ENCODE measurements at regions not wholly inside any gene's neighbourhood (a gene's known extent, or its start where the extent isn't known, plus 50 kb on each side); places are given as distances from the start of the nearest gene placed in this dataset.

DNA sequence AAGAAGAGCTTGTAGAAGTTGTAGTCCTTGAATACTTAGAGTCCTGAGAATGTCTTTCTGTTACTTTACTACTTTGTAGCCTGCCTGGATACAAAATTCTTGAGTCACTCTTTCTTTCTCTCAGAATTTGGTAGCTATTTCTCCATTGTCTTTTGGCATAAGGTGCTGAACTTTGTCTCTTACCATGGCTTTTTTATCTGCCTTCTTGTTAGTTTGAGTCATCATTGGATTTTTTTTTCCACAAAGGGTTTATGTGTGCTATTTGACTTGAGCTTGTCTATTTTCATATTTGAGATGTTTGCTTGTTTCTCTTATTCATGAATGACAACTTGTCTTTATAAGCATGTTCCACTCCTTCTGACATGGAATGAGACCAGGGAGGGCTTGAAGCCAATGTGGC is 74.5 kb upstream of the EXOC6 start:
- TF ChIP-seq, protein P1, sequence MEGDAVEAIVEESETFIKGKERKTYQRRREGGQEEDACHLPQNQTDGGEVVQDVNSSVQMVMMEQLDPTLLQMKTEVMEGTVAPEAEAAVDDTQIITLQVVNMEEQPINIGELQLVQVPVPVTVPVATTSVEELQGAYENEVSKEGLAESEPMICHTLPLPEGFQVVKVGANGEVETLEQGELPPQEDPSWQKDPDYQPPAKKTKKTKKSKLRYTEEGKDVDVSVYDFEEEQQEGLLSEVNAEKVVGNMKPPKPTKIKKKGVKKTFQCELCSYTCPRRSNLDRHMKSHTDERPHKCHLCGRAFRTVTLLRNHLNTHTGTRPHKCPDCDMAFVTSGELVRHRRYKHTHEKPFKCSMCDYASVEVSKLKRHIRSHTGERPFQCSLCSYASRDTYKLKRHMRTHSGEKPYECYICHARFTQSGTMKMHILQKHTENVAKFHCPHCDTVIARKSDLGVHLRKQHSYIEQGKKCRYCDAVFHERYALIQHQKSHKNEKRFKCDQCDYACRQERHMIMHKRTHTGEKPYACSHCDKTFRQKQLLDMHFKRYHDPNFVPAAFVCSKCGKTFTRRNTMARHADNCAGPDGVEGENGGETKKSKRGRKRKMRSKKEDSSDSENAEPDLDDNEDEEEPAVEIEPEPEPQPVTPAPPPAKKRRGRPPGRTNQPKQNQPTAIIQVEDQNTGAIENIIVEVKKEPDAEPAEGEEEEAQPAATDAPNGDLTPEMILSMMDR (IDR thresholded peaks at IDR 0.05): no peak
- no peak for TF ChIP-seq POLR2A (IDR thresholded peaks at IDR 0.05)
